ENCODE measurements at regions not wholly inside any gene's neighbourhood (a gene's known extent, or its start where the extent isn't known, plus 50 kb on each side); places are given as distances from the start of the nearest gene placed in this dataset.

DNA sequence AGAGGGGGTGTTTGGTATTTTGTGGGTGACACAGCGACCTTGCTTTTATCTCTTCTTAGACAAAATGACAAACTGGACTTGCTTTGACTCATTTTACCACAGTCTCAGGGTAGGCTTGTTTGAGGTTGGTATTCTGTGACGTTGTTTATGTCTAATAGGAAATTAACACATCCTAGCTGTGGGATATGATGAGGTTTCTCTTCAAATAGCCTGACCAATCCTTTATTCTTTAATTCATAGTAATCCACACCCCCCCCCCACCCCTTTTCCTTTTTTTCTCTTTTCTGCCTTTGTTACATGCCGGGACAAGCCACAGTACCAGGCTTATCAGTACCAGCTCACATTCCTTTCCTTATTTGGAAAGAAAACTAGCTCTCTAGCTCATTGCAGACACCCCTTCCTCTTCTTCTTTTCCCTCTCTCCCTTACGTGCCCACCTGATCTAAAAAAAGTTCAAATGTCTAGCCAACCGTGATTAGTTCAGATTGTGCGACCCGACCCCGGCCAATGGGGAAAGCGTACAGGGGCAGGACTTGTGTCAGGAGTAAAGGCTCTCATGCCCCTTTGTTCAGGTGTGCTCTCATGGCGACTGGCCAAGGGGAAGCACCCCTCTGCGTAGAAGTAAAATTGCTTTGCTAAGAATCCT is 52.2 kb upstream of the PTPRM start:
- Histone ChIP-seq H3F3A (ENCODE audit: insufficient read depth, low read depth) (no peaks in the 10 kb centered on the region), H3K27ac (no peak overlapping the region), H3K9me3 (ENCODE audit: insufficient read depth, low read depth) (no peaks in the 10 kb centered on the region), H3K4me3 (no peak overlapping the region), H3K27me3 (ENCODE audit: insufficient read depth, low read depth) (peaks cover 94% of the 10 kb centered on the region), H2AFZ (no peak overlapping the region), H3K9me2 (ENCODE audit: insufficient read depth) (no peaks in the 10 kb centered on the region), H4K20me1 (ENCODE audit: insufficient read depth) (no peaks in the 10 kb centered on the region), H3K36me3 (ENCODE audit: low read depth) (no peaks in the 10 kb centered on the region), H3K4me1 (replicated peaks; ENCODE audit: insufficient read depth) (no peaks in the 10 kb centered on the region), H3K4me2 (no peak overlapping the region), H3K79me2 (ENCODE audit: low read depth) (no peaks in the 10 kb centered on the region)
- no peak for DNase-seq
- no TSS peak for BruUV-seq (replicated peaks)
- ChIA-PET CTCF (no interaction called here), POLR2A (ENCODE audit: unreplicated experiment) (no interaction called here)
- intact Hi-C loops (cut with micrococcal nuclease; ENCODE audit: unreplicated experiment), result no loop called here
- TF ChIP-seq, protein P1, sequence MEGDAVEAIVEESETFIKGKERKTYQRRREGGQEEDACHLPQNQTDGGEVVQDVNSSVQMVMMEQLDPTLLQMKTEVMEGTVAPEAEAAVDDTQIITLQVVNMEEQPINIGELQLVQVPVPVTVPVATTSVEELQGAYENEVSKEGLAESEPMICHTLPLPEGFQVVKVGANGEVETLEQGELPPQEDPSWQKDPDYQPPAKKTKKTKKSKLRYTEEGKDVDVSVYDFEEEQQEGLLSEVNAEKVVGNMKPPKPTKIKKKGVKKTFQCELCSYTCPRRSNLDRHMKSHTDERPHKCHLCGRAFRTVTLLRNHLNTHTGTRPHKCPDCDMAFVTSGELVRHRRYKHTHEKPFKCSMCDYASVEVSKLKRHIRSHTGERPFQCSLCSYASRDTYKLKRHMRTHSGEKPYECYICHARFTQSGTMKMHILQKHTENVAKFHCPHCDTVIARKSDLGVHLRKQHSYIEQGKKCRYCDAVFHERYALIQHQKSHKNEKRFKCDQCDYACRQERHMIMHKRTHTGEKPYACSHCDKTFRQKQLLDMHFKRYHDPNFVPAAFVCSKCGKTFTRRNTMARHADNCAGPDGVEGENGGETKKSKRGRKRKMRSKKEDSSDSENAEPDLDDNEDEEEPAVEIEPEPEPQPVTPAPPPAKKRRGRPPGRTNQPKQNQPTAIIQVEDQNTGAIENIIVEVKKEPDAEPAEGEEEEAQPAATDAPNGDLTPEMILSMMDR (conservative IDR thresholded peaks at IDR 0.05), result no peak
- no peak for TF ChIP-seq EZH2 (IDR thresholded peaks at IDR 0.05; ENCODE audit: low read depth)

DNA sequence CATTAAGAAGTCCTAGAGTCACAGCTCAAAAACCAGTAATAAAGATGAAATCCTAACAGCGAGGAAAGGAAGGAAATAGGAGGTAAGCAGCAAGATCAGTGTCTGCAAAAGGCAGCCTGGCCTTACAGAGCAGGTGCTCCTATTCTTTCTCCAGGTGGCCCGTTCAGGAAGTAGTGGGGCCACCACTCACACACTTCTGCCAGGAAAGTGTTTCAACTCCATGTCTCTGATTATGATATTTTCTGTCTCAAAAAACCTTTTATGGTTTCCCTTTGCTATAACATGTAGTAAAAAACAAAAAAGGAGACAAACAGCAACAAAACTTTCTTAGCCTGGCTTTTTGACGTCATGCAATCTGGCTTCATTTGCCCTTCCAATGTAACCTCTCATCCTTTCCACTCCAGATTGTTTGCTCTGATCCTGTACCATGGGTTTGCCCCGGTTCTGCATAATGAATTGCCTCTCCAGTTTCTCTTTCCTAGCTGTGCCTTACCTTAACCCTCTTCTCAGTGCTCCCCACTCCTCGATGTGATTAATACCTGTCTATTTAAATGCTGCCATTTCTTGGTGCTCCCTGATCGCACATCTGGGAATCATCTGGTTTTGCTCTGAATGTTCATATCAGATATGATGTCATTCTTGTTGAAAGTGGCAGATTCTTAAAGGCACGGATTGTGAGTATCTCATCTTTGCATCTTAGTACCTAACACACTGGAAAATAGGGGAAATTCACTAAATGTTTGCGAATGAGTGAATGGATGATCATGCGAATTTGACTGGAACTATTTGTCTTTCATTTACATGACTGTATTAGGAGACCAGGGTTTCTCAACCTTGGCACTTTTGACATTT is 50.6 kb upstream of the PTPRM start:
- Histone ChIP-seq H3K9me2 (ENCODE audit: insufficient read depth) (no peaks in the 10 kb centered on the region), H3K4me3 (no peak overlapping the region), H4K20me1 (ENCODE audit: insufficient read depth) (no peaks in the 10 kb centered on the region), H3K27me3 (ENCODE audit: insufficient read depth, low read depth) (peaks cover 91% of the 10 kb centered on the region), H3K27ac (no peak overlapping the region), H3K79me2 (ENCODE audit: low read depth) (no peaks in the 10 kb centered on the region), H3K4me2 (no peak overlapping the region), H2AFZ (no peak overlapping the region), H3K36me3 (ENCODE audit: low read depth) (no peaks in the 10 kb centered on the region), H3F3A (ENCODE audit: insufficient read depth, low read depth) (no peaks in the 10 kb centered on the region), H3K4me1 (replicated peaks; ENCODE audit: insufficient read depth) (no peaks in the 10 kb centered on the region), H3K9me3 (ENCODE audit: insufficient read depth, low read depth) (no peaks in the 10 kb centered on the region)
- CTCF ChIA-PET, result no interaction called here
- DNase-seq, result no peak
- POLR2A ChIA-PET (ENCODE audit: unreplicated experiment), result no interaction called here
- BruUV-seq (replicated peaks), result no TSS peak
- TF ChIP-seq, protein P1 (conservative IDR thresholded peaks at IDR 0.05), result no peak
- TF ChIP-seq EZH2 (IDR thresholded peaks at IDR 0.05; ENCODE audit: low read depth), result no peak
- intact Hi-C loops (cut with micrococcal nuclease; ENCODE audit: unreplicated experiment), result no loop called here

Data from PC-9 (cell line).